ENCODE measurements at regions not wholly inside any gene's neighbourhood (a gene's known extent, or its start where the extent isn't known, plus 50 kb on each side); places are given as distances from the start of the nearest gene placed in this dataset.

GRCh38 chr6:54718541-54719023 lies 128.0 kb upstream of the FAM83B start:
- no peak for DNase-seq (ENCODE audit: low spot score)

GRCh38 chr6:54719131-54719530 lies 127.4 kb upstream of the FAM83B start:
- no peak for DNase-seq (ENCODE audit: low spot score)

GRCh38 chr6:54719633-54720032 lies 126.9 kb upstream of the FAM83B start:
- DNase-seq (ENCODE audit: low spot score): no peak

- DNase-seq (ENCODE audit: low spot score): no peak
These were observed 124.2 kb upstream of the FAM83B start for GRCh38 chr6:54722328-54722727.

- DNase-seq (ENCODE audit: low spot score): no peak
These were observed 116.9 kb upstream of the FAM83B start for GRCh38 chr6:54729716-54730115.

GRCh38 chr6:54730767-54731630 lies 115.6 kb upstream of the FAM83B start:
- DNase-seq (ENCODE audit: low spot score): no peak

GRCh38 chr6:54737247-54737646 lies 109.3 kb upstream of the FAM83B start:
- peak; percentile 11 for DNase-seq (ENCODE audit: low spot score)

- DNase-seq (ENCODE audit: low spot score): no peak
These were observed 98.6 kb upstream of the FAM83B start for GRCh38 chr6:54747955-54748354.

- DNase-seq (ENCODE audit: low spot score): no peak
These were observed 92.2 kb upstream of the FAM83B start for GRCh38 chr6:54754406-54754805.

- DNase-seq (ENCODE audit: low spot score): no peak
These were observed 88.2 kb upstream of the FAM83B start for GRCh38 chr6:54758340-54758739.

- DNase-seq (ENCODE audit: low spot score): no peak
These were observed 78.1 kb upstream of the FAM83B start for GRCh38 chr6:54768494-54768893.

- no peak for DNase-seq (ENCODE audit: low spot score)
These were observed 76.2 kb upstream of the FAM83B start for GRCh38 chr6:54770328-54770727.

- DNase-seq (ENCODE audit: low spot score): no peak
These were observed 74.6 kb upstream of the FAM83B start for GRCh38 chr6:54771968-54772367.

GRCh38 chr6:54772610-54773009 lies 74.0 kb upstream of the FAM83B start:
- no peak for DNase-seq (ENCODE audit: low spot score)

GRCh38 chr6:54775576-54775975 lies 71.0 kb upstream of the FAM83B start:
- DNase-seq (ENCODE audit: low spot score): no peak

- DNase-seq (ENCODE audit: low spot score): no peak
These were observed 69.7 kb upstream of the FAM83B start for GRCh38 chr6:54776891-54777290.

GRCh38 chr6:54778731-54779130 lies 67.8 kb upstream of the FAM83B start:
- no peak for DNase-seq (ENCODE audit: low spot score)

GRCh38 chr6:54784011-54784410 lies 62.6 kb upstream of the FAM83B start:
- no peak for DNase-seq (ENCODE audit: low spot score)

- no peak for DNase-seq (ENCODE audit: low spot score)
These were observed 60.4 kb upstream of the FAM83B start for GRCh38 chr6:54786154-54786553.

GRCh38 chr6:54787825-54788224 lies 58.7 kb upstream of the FAM83B start:
- no peak for DNase-seq (ENCODE audit: low spot score)

Data from activated CD4-positive, alpha-beta T cell treated with anti-CD3 and anti-CD28 coated beads, Interleukin-2, Interleukin-4, amounts not matched to agents 100 ng/mL and 50 ng/mL, durations not matched to agents 16 hours and 8 hours (primary cell).